IMR-90 (cell line): ENCODE measurements at regions not wholly inside any gene's neighbourhood (a gene's known extent, or its start where the extent isn't known, plus 50 kb on each side); places are given as distances from the start of the nearest gene placed in this dataset.
A peak's percentile ranks its signal among the peaks of the same experiment; 100 is the strongest.

Experiments used
- ATAC-seq: fragments of 200-7000 bp; cut with Tn5 transposase; 2 replicates; pipeline ENCODE4 v1.9.1; 2020; ENCODE audit warnings: low read depth, mild to moderate bottlenecking, moderate library complexity
- BruUV-seq: library from RNA; stranded (reverse); fragments of 400-500 nt; replicated peaks from 2 replicates; lab custom pipeline; 2021; lab: Mats Ljungman, UMichigan
- CTCF ChIA-PET: fragments of 300-600 bp; formaldehyde crosslinking; extraction: SDS; loops from one replicate; lab custom pipeline; 2021; ENCODE audit warnings: antibody characterized with exemption; lab: Yijun Ruan, JAX
- POLR2A ChIA-PET: fragments of 300-600 bp; sonication (Branson Sonifier 250); formaldehyde crosslinking; loops from one replicate; lab custom pipeline; 2022; ENCODE audit warnings: antibody characterized with exemption; ENCODE audit not compliant: unreplicated experiment; lab: Charles Lee
- DNase-seq: peaks from one replicate; pipeline ENCODE4 v3.0.0; 2013
- H2AFZ ChIP-seq: replicated peaks from 2 replicates; pipeline ENCODE3; 2013; ENCODE audit warnings: low read length, mild to moderate bottlenecking; ENCODE audit not compliant: poor library complexity
- H2AK5ac ChIP-seq: 2 replicates; pipeline ENCODE4 v1.6.1; 2013; ENCODE audit warnings: low read depth, low read length, inconsistent platforms
- H2AK9ac ChIP-seq: replicated peaks from 2 replicates; pipeline ENCODE3; 2013; ENCODE audit warnings: mild to moderate bottlenecking, low read depth, low read length, moderate library complexity; ENCODE audit not compliant: poor library complexity
- H2BK120ac ChIP-seq: 2 replicates; pipeline ENCODE4 v1.6.1; 2013; ENCODE audit warnings: low read depth, low read length, inconsistent platforms
- H2BK15ac ChIP-seq: 3 replicates; pipeline ENCODE4 v1.6.1; 2013; ENCODE audit warnings: low read depth, low read length, inconsistent platforms
- H2BK20ac ChIP-seq: 2 replicates; pipeline ENCODE4 v1.6.1; 2013; ENCODE audit warnings: low read depth, mild to moderate bottlenecking, inconsistent platforms, low read length, moderate library complexity
- H2BK5ac ChIP-seq: 2 replicates; pipeline ENCODE4 v1.6.1; 2013; ENCODE audit warnings: mild to moderate bottlenecking, low read depth, low read length, inconsistent platforms; ENCODE audit not compliant: poor library complexity, severe bottlenecking
- H3K14ac ChIP-seq: replicated peaks from 2 replicates; pipeline ENCODE4 v1.6.1; 2013; ENCODE audit warnings: low read depth, low read length, inconsistent platforms
- H3K18ac ChIP-seq: 2 replicates; pipeline ENCODE4 v1.6.1; 2013; ENCODE audit warnings: low read depth, low read length, control low read depth
- H3K23ac ChIP-seq: 2 replicates; pipeline ENCODE4 v1.6.1; 2013; ENCODE audit warnings: low read depth, low read length, inconsistent platforms
- H3K27ac ChIP-seq: 2 replicates; pipeline ENCODE4 v1.5.1; 2013; ENCODE audit warnings: mild to moderate bottlenecking, control low read depth, low read length; ENCODE audit not compliant: insufficient read depth
- H3K27me3 ChIP-seq: 2 replicates; pipeline ENCODE4 v1.6.1; 2013; ENCODE audit warnings: low read length; ENCODE audit not compliant: control insufficient read depth, insufficient read depth
- H3K36me3 ChIP-seq: 2 replicates; pipeline ENCODE4 v1.6.1; 2013; ENCODE audit warnings: low read length, mixed read lengths; ENCODE audit not compliant: control insufficient read depth, insufficient read depth
- H3K4ac ChIP-seq: 2 replicates; pipeline ENCODE4 v1.6.1; 2013; ENCODE audit warnings: low read depth, low read length, inconsistent platforms
- H3K4me1 ChIP-seq: 2 replicates; pipeline ENCODE4 v1.6.1; 2013; ENCODE audit warnings: low read length, mixed read lengths; ENCODE audit not compliant: control insufficient read depth, insufficient read depth
- H3K4me2 ChIP-seq: 2 replicates; pipeline ENCODE4 v1.6.1; 2013; ENCODE audit warnings: low read depth, mild to moderate bottlenecking, control low read depth, low read length, moderate library complexity
- H3K4me3 ChIP-seq: 2 replicates; pipeline ENCODE4 v1.5.1; 2013; ENCODE audit warnings: low read depth, mild to moderate bottlenecking, control low read depth, low read length, moderate library complexity; ENCODE audit not compliant: insufficient read depth
- H3K56ac ChIP-seq: 2 replicates; pipeline ENCODE4 v1.6.1; 2013; ENCODE audit warnings: low read length, inconsistent platforms; ENCODE audit not compliant: insufficient read depth; ENCODE audit errors: extremely low read depth
- H3K79me1 ChIP-seq, 2 experiments: 2 replicates each; pipeline ENCODE4 v1.6.1; 2013; ENCODE audit warnings: low read length in 2 of 2, inconsistent platforms in 1 of 2, low read depth in 1 of 2
- H3K9ac ChIP-seq: 2 replicates; pipeline ENCODE4 v1.6.1; 2013; ENCODE audit warnings: low read depth, low read length, control low read depth
- H3K9me1 ChIP-seq: 2 replicates; pipeline ENCODE4 v1.6.1; 2013; ENCODE audit warnings: low read length, inconsistent platforms; ENCODE audit not compliant: insufficient read depth
- H3K9me3 ChIP-seq: 2 replicates; pipeline ENCODE4 v1.6.1; 2013; ENCODE audit warnings: low read length; ENCODE audit not compliant: control insufficient read depth, insufficient read depth
- H4K20me1 ChIP-seq: 2 replicates; pipeline ENCODE4 v1.6.1; 2013; ENCODE audit warnings: low read length, inconsistent platforms; ENCODE audit not compliant: insufficient read depth
- H4K5ac ChIP-seq: 2 replicates; pipeline ENCODE4 v1.6.1; 2013; ENCODE audit warnings: mild to moderate bottlenecking, low read depth, low read length, control low read depth
- H4K8ac ChIP-seq, 2 experiments: 2 replicates each; pipeline ENCODE4 v1.6.1; 2013; ENCODE audit warnings: low read depth in 2 of 2, low read length in 2 of 2, control low read depth in 1 of 2, inconsistent platforms in 1 of 2
- H4K91ac ChIP-seq: 2 replicates; pipeline ENCODE4 v1.6.1; 2013; ENCODE audit warnings: low read depth, low read length, inconsistent platforms; ENCODE audit not compliant: insufficient read depth
- CEBPB ChIP-seq: IDR thresholded peaks from 2 replicates; pipeline ENCODE4 v1.6.1; 2012; ENCODE audit warnings: low read depth, low read length, improper control_type of control experiment
- MAFK ChIP-seq: IDR thresholded peaks from 2 replicates; pipeline ENCODE4 v1.6.1; 2012; ENCODE audit warnings: low read depth, low read length, improper control_type of control experiment
- NFE2L2 ChIP-seq: fragments of 150-350 bp; IDR thresholded peaks from 2 replicates; pipeline ENCODE4 v1.6.1; 2016; ENCODE audit warnings: low read depth, mild to moderate bottlenecking, low read length
- WGBS, 2 experiments: methylation state at CpG; one replicate each; pipeline versions ENCODE4 v1.1.5 to v1.1.7; 2013; ENCODE audit warnings: missing lambda C conversion rate in 2 of 2; ENCODE audit not compliant: insufficient read length in 1 of 2; ENCODE audit errors: extremely low coverage in 2 of 2; 5-methylcytosine and 5-hydroxymethylcytosine counted together
- dilution Hi-C: fragments of 300-500 bp; cut with HindIII; formaldehyde crosslinking; loops from one replicate; pipeline ENCODE4 v1.14.3; 2018; ENCODE audit warnings: low sequenced_read_pairs; ENCODE audit not compliant: unreplicated experiment
- in situ Hi-C: fragments of 300-500 bp; cut with MboI; formaldehyde crosslinking; loops from 3 replicates; pipeline ENCODE4 v1.14.3; 2019; ENCODE audit warnings: low sequenced_read_pairs, inconsistent platforms, mixed read lengths
- intact Hi-C: fragments of 100-400 bp; cut with micrococcal nuclease; formaldehyde crosslinking; loops from 2 replicates; pipeline ENCODE4 v1.10.0; 2022
- TF ChIP-seq, protein P1 (sequence below): conservative IDR thresholded peaks from 2 replicates; pipeline ENCODE4 v1.5.1; 2012; ENCODE audit warnings: mild to moderate bottlenecking, low read depth, low read length, improper control_type of control experiment

DNA sequence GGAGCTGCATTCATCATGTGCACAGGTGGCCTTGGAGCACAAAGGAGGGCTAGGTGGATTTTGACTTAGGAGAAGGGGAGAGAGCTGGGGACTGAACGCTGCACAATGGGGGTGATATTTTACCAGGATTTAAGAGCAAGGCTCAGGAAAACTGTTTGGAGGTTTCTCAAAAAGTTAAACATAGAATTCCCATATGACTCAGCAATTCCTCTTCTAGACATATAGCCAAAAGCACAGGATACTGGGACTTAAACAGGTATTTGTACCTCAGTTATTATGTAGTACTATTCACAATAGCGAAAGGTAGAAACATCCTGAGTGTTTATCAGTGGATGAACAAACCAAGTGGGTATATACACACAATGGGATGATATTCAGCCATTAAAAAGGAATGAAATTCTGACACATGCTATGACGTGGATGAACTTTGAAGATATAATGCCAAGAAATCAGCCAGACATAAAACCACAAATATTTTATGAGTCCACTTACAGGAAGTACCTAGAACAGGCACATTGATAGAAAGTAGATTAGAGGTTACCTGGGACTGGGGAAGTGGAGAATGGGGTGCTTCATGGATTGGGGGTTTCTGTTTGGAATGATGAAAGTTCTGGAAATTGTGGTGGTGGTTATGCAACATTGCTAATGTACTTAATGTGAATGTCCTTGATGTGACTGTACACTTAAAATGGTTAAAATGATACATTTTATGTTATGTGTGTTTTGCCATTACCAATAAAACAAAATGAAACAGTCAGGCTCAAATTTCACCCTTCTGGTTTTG is 216.9 kb downstream of the HAUS1 start:
- WGBS, 2 experiments: no CpG with 5 or more reads among the region's 3 CpGs
- no peak overlapping the region for H3K18ac ChIP-seq
- no peaks in the 10 kb centered on the region for H3K36me3 ChIP-seq
- H2AK5ac ChIP-seq: no peak overlapping the region
- dilution Hi-C loops (no loop called here), in situ Hi-C loops (no loop called here), intact Hi-C loops (no loop called here)
- POLR2A ChIA-PET: no interaction called here
- CTCF ChIA-PET: no interaction called here
- TF ChIP-seq CEBPB (peak; percentile 44), MAFK (peak; percentile 20; the same call in 1 of the 2 replicates), NFE2L2 (peak; percentile 74)
- TF ChIP-seq, protein P1, sequence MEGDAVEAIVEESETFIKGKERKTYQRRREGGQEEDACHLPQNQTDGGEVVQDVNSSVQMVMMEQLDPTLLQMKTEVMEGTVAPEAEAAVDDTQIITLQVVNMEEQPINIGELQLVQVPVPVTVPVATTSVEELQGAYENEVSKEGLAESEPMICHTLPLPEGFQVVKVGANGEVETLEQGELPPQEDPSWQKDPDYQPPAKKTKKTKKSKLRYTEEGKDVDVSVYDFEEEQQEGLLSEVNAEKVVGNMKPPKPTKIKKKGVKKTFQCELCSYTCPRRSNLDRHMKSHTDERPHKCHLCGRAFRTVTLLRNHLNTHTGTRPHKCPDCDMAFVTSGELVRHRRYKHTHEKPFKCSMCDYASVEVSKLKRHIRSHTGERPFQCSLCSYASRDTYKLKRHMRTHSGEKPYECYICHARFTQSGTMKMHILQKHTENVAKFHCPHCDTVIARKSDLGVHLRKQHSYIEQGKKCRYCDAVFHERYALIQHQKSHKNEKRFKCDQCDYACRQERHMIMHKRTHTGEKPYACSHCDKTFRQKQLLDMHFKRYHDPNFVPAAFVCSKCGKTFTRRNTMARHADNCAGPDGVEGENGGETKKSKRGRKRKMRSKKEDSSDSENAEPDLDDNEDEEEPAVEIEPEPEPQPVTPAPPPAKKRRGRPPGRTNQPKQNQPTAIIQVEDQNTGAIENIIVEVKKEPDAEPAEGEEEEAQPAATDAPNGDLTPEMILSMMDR: no peak
- H3K27ac ChIP-seq: no peak overlapping the region
- H2AFZ ChIP-seq: no peak overlapping the region
- no peak overlapping the region for H4K5ac ChIP-seq
- no peaks in the 10 kb centered on the region for H3K9me3 ChIP-seq
- no peak overlapping the region for H4K91ac ChIP-seq
- H3K56ac ChIP-seq: no peak overlapping the region
- no peak overlapping the region for H3K23ac ChIP-seq
- no peak overlapping the region for H2AK9ac ChIP-seq
- no peak overlapping the region for H3K4me2 ChIP-seq
- H4K8ac ChIP-seq: no peak overlapping the region
- no peak overlapping the region for H3K4me3 ChIP-seq
- H3K9me1 ChIP-seq: no peaks in the 10 kb centered on the region; the same call in 1 of the 2 replicates
- H3K4me1 ChIP-seq: no peaks in the 10 kb centered on the region
- H2BK20ac ChIP-seq: no peak overlapping the region; the same call in 1 of the 2 replicates
- no peak overlapping the region for H3K9ac ChIP-seq
- no peaks in the 10 kb centered on the region for H3K79me1 ChIP-seq
- H2BK120ac ChIP-seq: no peak overlapping the region
- H2BK15ac ChIP-seq: no peak overlapping the region
- no peaks in the 10 kb centered on the region for H4K20me1 ChIP-seq
- no TSS peak for BruUV-seq
- H3K14ac ChIP-seq: no peak overlapping the region
- no peak overlapping the region for H2BK5ac ChIP-seq
- DNase-seq (peak; percentile 55), ATAC-seq (no peak)
- no peak overlapping the region for H3K4ac ChIP-seq
- peaks cover 5% of the 10 kb centered on the region for H3K27me3 ChIP-seq
